Trophoblast cell (in vitro differentiated cells and primary cell): ENCODE measurements at regions not wholly inside any gene's neighbourhood (a gene's known extent, or its start where the extent isn't known, plus 50 kb on each side); places are given as distances from the start of the nearest gene placed in this dataset.
A peak's percentile ranks its signal among the peaks of the same experiment; 100 is the strongest.

Experiments used
- DNase-seq, 2 donors: peaks; one replicate each; pipeline ENCODE4 v3.0.0-alpha.2; 2016
- H2AFZ ChIP-seq: 2 replicates; pipeline ENCODE4 v1.6.1; 2013; ENCODE audit warnings: low read length, moderate library complexity, mild to moderate bottlenecking; ENCODE audit not compliant: insufficient read depth, poor library complexity
- H2AK5ac ChIP-seq: 2 replicates; pipeline ENCODE4 v1.6.1; 2013; ENCODE audit warnings: mild to moderate bottlenecking, low read length
- H2BK120ac ChIP-seq: 2 replicates; pipeline ENCODE4 v1.6.1; 2013; ENCODE audit warnings: low read length, mild to moderate bottlenecking, moderate library complexity; ENCODE audit not compliant: insufficient read depth, poor library complexity
- H2BK12ac ChIP-seq: 2 replicates; pipeline ENCODE4 v1.6.1; 2013; ENCODE audit warnings: mild to moderate bottlenecking, low read length, moderate library complexity
- H2BK5ac ChIP-seq: 2 replicates; pipeline ENCODE4 v1.6.1; 2013; ENCODE audit warnings: low read length, low read depth, moderate library complexity, mild to moderate bottlenecking; ENCODE audit not compliant: poor library complexity
- H3K14ac ChIP-seq: 2 replicates; pipeline ENCODE4 v1.6.1; 2013; ENCODE audit warnings: mild to moderate bottlenecking, low read length
- H3K18ac ChIP-seq: 2 replicates; pipeline ENCODE4 v1.6.1; 2013; ENCODE audit warnings: mild to moderate bottlenecking, low read length
- H3K23ac ChIP-seq: 2 replicates; pipeline ENCODE4 v1.6.1; 2013; ENCODE audit warnings: low read length
- H3K27ac ChIP-seq: 2 replicates; pipeline ENCODE4 v1.5.1; 2013; ENCODE audit warnings: low read depth, mild to moderate bottlenecking, inconsistent platforms, low read length, moderate library complexity
- H3K27me3 ChIP-seq: 2 replicates; pipeline ENCODE4 v1.6.1; 2013; ENCODE audit warnings: inconsistent platforms, mild to moderate bottlenecking, low read length, moderate library complexity; ENCODE audit not compliant: insufficient read depth
- H3K36me3 ChIP-seq, 2 experiments: 1 replicate in 1 of 2; 2 replicates in 1 of 2; pipeline ENCODE4 v1.6.1; 2013; ENCODE audit warnings: low read length in 2 of 2, mild to moderate bottlenecking in 2 of 2, moderate library complexity in 1 of 2; ENCODE audit not compliant: insufficient read depth in 2 of 2, control insufficient read depth in 1 of 2
- H3K4ac ChIP-seq: 2 replicates; pipeline ENCODE4 v1.6.1; 2013; ENCODE audit warnings: low read depth, mild to moderate bottlenecking, low read length, moderate library complexity
- H3K4me1 ChIP-seq, 2 experiments: 1 replicate in 1 of 2; 2 replicates in 1 of 2; pipeline ENCODE4 v1.6.1; 2013; ENCODE audit warnings: low read length in 2 of 2, mild to moderate bottlenecking in 2 of 2, moderate library complexity in 1 of 2; ENCODE audit not compliant: insufficient read depth in 2 of 2, control insufficient read depth in 1 of 2
- H3K4me2 ChIP-seq: 2 replicates; pipeline ENCODE4 v1.6.1; 2013; ENCODE audit warnings: inconsistent platforms, mild to moderate bottlenecking, low read length, moderate library complexity
- H3K4me3 ChIP-seq: 2 replicates; pipeline ENCODE4 v1.5.1; 2013; ENCODE audit warnings: mild to moderate bottlenecking, low read depth, low read length, inconsistent platforms
- H3K79me1 ChIP-seq: one replicate; pipeline ENCODE4 v1.6.1; 2013; ENCODE audit warnings: low read length
- H3K79me2 ChIP-seq: 2 replicates; pipeline ENCODE4 v1.6.1; 2013; ENCODE audit warnings: low read length, mild to moderate bottlenecking; ENCODE audit not compliant: control insufficient read depth, insufficient read depth, poor library complexity
- H3K9ac ChIP-seq: 2 replicates; pipeline ENCODE4 v1.6.1; 2013; ENCODE audit warnings: mild to moderate bottlenecking, low read length
- H3K9me3 ChIP-seq: 2 replicates; pipeline ENCODE4 v1.6.1; 2013; ENCODE audit warnings: low read depth, mild to moderate bottlenecking, control low read depth, inconsistent platforms, low read length; ENCODE audit not compliant: insufficient read depth
- H4K12ac ChIP-seq: 2 replicates; pipeline ENCODE4 v1.6.1; 2013; ENCODE audit warnings: low read depth, mild to moderate bottlenecking, low read length, moderate library complexity
- H4K8ac ChIP-seq: 2 replicates; pipeline ENCODE4 v1.6.1; 2013; ENCODE audit warnings: low read depth, mild to moderate bottlenecking, low read length, moderate library complexity
- H4K91ac ChIP-seq: one replicate; pipeline ENCODE4 v1.6.1; 2013; ENCODE audit warnings: low read depth, mild to moderate bottlenecking, low read length, moderate library complexity
- WGBS: extraction: QIAGEN DNeasy Blood & Tissue Kit; methylation state at CpG from one replicate; pipeline ENCODE4 v1.1.7; 2013; ENCODE audit warnings: missing lambda C conversion rate; ENCODE audit not compliant: insufficient read length, insufficient coverage; ENCODE audit errors: extremely low coverage; 5-methylcytosine and 5-hydroxymethylcytosine counted together

GRCh38 chr1:87231703-87232367 is 96.8 kb upstream of the LMO4 start:
- Histone ChIP-seq H3K79me1 (no peaks in the 10 kb centered on the region), H3K4me1 (no peaks in the 10 kb centered on the region), H2AK5ac (no peak overlapping the region), H4K12ac (no peak overlapping the region), H3K27me3 (no peaks in the 10 kb centered on the region), H3K9ac (no peak overlapping the region), H2AFZ (no peak overlapping the region), H3K4me2 (no peak overlapping the region), H3K36me3 (no peaks in the 10 kb centered on the region), H3K23ac (no peak overlapping the region), H2BK120ac (no peak overlapping the region), H3K18ac (no peak overlapping the region), H3K9me3 (no peaks in the 10 kb centered on the region), H2BK12ac (no peak overlapping the region), H3K4ac (no peak overlapping the region), H3K4me3 (no peak overlapping the region), H4K8ac (no peak overlapping the region), H3K27ac (no peak overlapping the region), H3K14ac (no peak overlapping the region), H4K91ac (no peak overlapping the region), H2BK5ac (no peak overlapping the region), H3K79me2 (no peaks in the 10 kb centered on the region)
- DNase-seq, result no peak
- no CpG with 5 or more reads among the region's 8 CpGs for whole genome bisulfite sequencing

DNA sequence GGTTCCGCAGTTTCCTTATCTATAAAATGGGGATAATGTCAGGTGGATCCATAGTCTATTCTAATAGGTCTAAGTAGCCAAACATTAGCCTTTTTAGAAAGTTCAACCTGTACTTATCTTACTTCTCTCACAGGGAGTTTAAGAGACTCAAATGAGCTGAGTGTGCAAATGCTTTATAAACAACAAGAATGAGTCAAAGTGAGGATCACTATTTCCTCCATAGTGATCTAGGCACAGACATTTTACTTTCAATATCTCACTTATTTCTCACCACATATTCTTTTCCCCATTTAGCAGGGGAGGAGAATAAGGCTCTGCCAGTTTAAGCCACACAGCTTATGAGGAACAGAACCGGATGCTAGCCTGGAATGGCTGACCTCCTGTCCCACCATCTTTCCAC is 92.1 kb upstream of the LMO4 start:
- no peak overlapping the region for H2AFZ ChIP-seq
- no peak overlapping the region for H2AK5ac ChIP-seq
- no peak for DNase-seq
- H4K12ac ChIP-seq, result no peak overlapping the region
- no peak overlapping the region for H3K27ac ChIP-seq
- no peak overlapping the region for H3K23ac ChIP-seq
- H3K9me3 ChIP-seq, result no peaks in the 10 kb centered on the region
- no peak overlapping the region for H4K91ac ChIP-seq
- H3K14ac ChIP-seq, result no peak overlapping the region
- H3K79me2 ChIP-seq, result peaks cover 1% of the 10 kb centered on the region
- H3K36me3 ChIP-seq, result no peaks in the 10 kb centered on the region
- no peak overlapping the region for H3K4me2 ChIP-seq
- no peak overlapping the region for H3K4me3 ChIP-seq
- H3K9ac ChIP-seq, result no peak overlapping the region
- H2BK5ac ChIP-seq, result no peak overlapping the region
- no CpG with 5 or more reads among the region's 2 CpGs for WGBS
- no peak overlapping the region for H4K8ac ChIP-seq
- no peak overlapping the region for H2BK12ac ChIP-seq
- no peak overlapping the region for H2BK120ac ChIP-seq
- peaks cover 6 to 12% of the 10 kb centered on the region in 2 experiments for H3K4me1 ChIP-seq
- H3K27me3 ChIP-seq, result no peaks in the 10 kb centered on the region
- no peak overlapping the region for H3K4ac ChIP-seq
- H3K79me1 ChIP-seq, result peaks cover 2% of the 10 kb centered on the region
- H3K18ac ChIP-seq, result no peak overlapping the region

DNA sequence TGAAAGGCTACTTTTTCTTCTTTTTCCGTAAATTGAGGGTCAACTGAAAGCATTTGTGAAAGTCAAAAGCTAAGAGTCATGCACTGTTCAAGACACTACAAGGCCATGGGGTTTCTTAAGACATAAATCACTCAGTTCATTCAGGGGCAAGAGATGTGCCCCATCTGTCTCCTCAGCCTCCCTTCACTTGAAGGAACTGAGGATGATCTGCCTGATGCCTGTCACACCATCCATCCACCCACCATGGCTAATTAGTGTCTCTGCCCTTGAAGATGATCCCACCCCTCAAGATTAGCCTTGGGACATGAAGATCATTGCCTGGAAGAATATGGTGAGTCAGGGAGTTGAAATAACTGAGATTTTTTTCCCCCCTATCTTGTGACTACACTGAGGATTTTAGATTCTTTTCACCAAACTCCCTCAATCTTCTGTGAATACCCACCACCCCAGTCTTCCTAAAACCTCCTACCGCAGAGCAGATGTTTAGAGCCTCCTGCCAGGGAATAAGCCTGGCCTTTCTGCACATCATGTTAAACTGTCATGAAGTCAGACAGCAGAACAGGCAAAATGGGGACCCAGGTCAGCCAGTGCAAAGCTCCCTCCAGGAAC is 88.6 kb upstream of the LMO4 start:
- H3K18ac ChIP-seq, result no peak overlapping the region
- H2BK5ac ChIP-seq, result no peak overlapping the region
- H4K8ac ChIP-seq, result no peak overlapping the region
- no peak overlapping the region for H2BK12ac ChIP-seq
- H4K12ac ChIP-seq, result no peak overlapping the region
- H4K91ac ChIP-seq, result no peak overlapping the region
- no CpG with 5 or more reads among the region's 2 CpGs for WGBS
- no peak overlapping the region for H3K4ac ChIP-seq
- peaks cover 2% of the 10 kb centered on the region for H3K79me1 ChIP-seq
- H3K4me2 ChIP-seq, result no peak overlapping the region
- DNase-seq, result peak in 1 of 2 donors; percentile 21
- peaks cover 13 to 17% of the 10 kb centered on the region in 2 experiments for H3K4me1 ChIP-seq
- no peak overlapping the region for H3K14ac ChIP-seq
- H3K79me2 ChIP-seq, result peaks cover 1% of the 10 kb centered on the region
- no peaks in the 10 kb centered on the region for H3K27me3 ChIP-seq
- H2AK5ac ChIP-seq, result no peak overlapping the region
- H2AFZ ChIP-seq, result no peak overlapping the region
- no peak overlapping the region for H3K4me3 ChIP-seq
- H3K9ac ChIP-seq, result no peak overlapping the region
- no peak overlapping the region for H2BK120ac ChIP-seq
- H3K23ac ChIP-seq, result no peak overlapping the region
- no peak overlapping the region for H3K27ac ChIP-seq
- no peaks in the 10 kb centered on the region for H3K9me3 ChIP-seq
- H3K36me3 ChIP-seq, result no peaks in the 10 kb centered on the region

DNA sequence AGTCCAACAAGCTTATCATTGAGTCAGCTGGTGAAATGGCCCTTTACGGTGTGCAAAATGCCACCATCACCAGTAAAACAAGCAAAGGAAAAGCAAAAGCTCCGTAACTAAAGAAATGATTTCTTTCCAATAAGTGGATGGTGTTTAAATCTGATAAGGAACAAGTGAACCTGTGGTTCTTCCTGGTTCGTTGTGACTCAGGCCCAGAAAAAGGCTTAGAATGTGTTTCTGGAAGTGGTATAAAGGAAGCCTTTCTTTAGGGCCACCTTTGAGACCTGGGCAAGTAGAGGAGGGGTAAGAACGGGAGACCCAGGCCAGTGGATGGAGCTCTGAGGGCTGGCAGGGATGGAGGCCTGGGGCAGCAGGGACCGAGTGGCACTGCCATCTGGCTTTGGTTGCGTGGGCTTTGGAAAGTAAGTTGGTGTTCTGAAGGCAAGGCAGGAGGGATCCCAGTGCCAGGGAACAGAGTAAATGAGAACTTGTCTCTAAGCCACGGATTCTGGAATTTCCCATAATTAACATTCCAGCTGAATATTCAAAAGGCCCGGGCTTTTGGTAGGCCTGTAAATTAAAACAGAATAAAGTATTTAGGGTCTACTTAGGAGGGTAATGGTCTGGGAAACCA is 87.9 kb upstream of the LMO4 start:
- H3K36me3 ChIP-seq, result no peaks in the 10 kb centered on the region
- peaks cover 13 to 17% of the 10 kb centered on the region in 2 experiments for H3K4me1 ChIP-seq
- H3K4ac ChIP-seq, result no peak overlapping the region
- no peak overlapping the region for H3K4me3 ChIP-seq
- no peak overlapping the region for H3K23ac ChIP-seq
- WGBS, result no CpG with 5 or more reads among the region's 8 CpGs
- DNase-seq, result peak; percentile 17 to 71
- no peaks in the 10 kb centered on the region for H3K27me3 ChIP-seq
- H4K12ac ChIP-seq, result no peak overlapping the region
- peaks cover 1% of the 10 kb centered on the region for H3K79me2 ChIP-seq
- peak overlapping the region; percentile 8 for H2BK120ac ChIP-seq
- no peak overlapping the region for H3K4me2 ChIP-seq
- H2AFZ ChIP-seq, result no peak overlapping the region
- no peak overlapping the region for H4K91ac ChIP-seq
- H3K18ac ChIP-seq, result no peak overlapping the region
- H4K8ac ChIP-seq, result no peak overlapping the region
- H3K14ac ChIP-seq, result peak overlapping the region; percentile 12
- peak overlapping the region; percentile 23 for H2AK5ac ChIP-seq
- H2BK12ac ChIP-seq, result peak overlapping the region; percentile 15
- peaks cover 2% of the 10 kb centered on the region for H3K79me1 ChIP-seq
- H3K9me3 ChIP-seq, result no peaks in the 10 kb centered on the region
- H3K9ac ChIP-seq, result no peak overlapping the region
- H2BK5ac ChIP-seq, result no peak overlapping the region
- H3K27ac ChIP-seq, result peak overlapping the region; percentile 37
